Esophagus squamous epithelium (tissue), 4 donors: ENCODE measurements at regions not wholly inside any gene's neighbourhood (a gene's known extent, or its start where the extent isn't known, plus 50 kb on each side); places are given as distances from the start of the nearest gene placed in this dataset.

ENCODE experiments used
- CTCF ChIP-seq, 6 experiments: fragments of 450-650 bp in 4 of 6; fragments of 200-600 bp in 2 of 6; sonication (generic) in 2 of 6; IDR thresholded peaks; one replicate each; pipeline ENCODE4 v1.5.1; 2016 to 2019; ENCODE audit warnings: antibody characterized with exemption in 6 of 6, mild to moderate bottlenecking in 4 of 6, moderate library complexity in 4 of 6
- POLR2A ChIP-seq, 4 donors: fragments of 450-650 bp; IDR thresholded peaks; one replicate each; pipeline ENCODE4 v1.6.1; 2017; ENCODE audit warnings: antibody characterized with exemption in 4 of 4, mild to moderate bottlenecking in 4 of 4, moderate library complexity in 3 of 4

- TF ChIP-seq CTCF (IDR thresholded peaks at IDR 0.05) (no peak), POLR2A (IDR thresholded peaks at IDR 0.05) (no peak)
Measured at GRCh38 chr4:98720871-98721480, 62.6 kb upstream of the TSPAN5 start.
